GM23338 (cell line): ENCODE measurements at regions not wholly inside any gene's neighbourhood (a gene's known extent, or its start where the extent isn't known, plus 50 kb on each side); places are given as distances from the start of the nearest gene placed in this dataset.

Source experiments
- ATAC-seq: fragments of 200-7000 bp; cut with Tn5 transposase; 3 replicates; pipeline ENCODE4 v1.9.1; 2020
- DNase-seq: peaks from one replicate; pipeline ENCODE4 v3.0.0-alpha.2; 2015; ENCODE audit warnings: low spot score
- H2AFZ ChIP-seq: fragments of 200-600 bp; sonication (generic); 2 replicates; pipeline ENCODE4 v1.8.0; 2016; ENCODE audit warnings: antibody characterized with exemption, mild to moderate bottlenecking, moderate library complexity
- H3F3A ChIP-seq: fragments of 200-600 bp; sonication (generic); replicated peaks from 2 replicates; pipeline ENCODE4 v1.8.0; 2017; ENCODE audit warnings: antibody characterized with exemption, mixed run types, low read depth
- H3K27ac ChIP-seq: fragments of 200-600 bp; sonication (generic); 2 replicates; pipeline ENCODE4 v1.6.1; 2016; ENCODE audit warnings: low read depth
- H3K27me3 ChIP-seq: fragments of 200-600 bp; sonication (generic); 2 replicates; pipeline ENCODE4 v1.8.0; 2016; ENCODE audit warnings: mild to moderate bottlenecking, mixed run types, moderate library complexity; ENCODE audit not compliant: insufficient read depth
- H3K36me3 ChIP-seq: fragments of 200-600 bp; sonication (generic); 2 replicates; pipeline ENCODE4 v1.8.0; 2016; ENCODE audit warnings: mild to moderate bottlenecking; ENCODE audit not compliant: insufficient read depth
- H3K4me1 ChIP-seq: fragments of 200-600 bp; sonication (generic); 2 replicates; pipeline ENCODE4 v1.8.0; 2016; ENCODE audit warnings: mild to moderate bottlenecking, moderate library complexity; ENCODE audit not compliant: insufficient read depth
- H3K4me2 ChIP-seq: fragments of 200-600 bp; sonication (generic); 2 replicates; pipeline ENCODE4 v1.7.1; 2017; ENCODE audit warnings: mixed run types
- H3K4me3 ChIP-seq: fragments of 200-600 bp; sonication (generic); 2 replicates; pipeline ENCODE4 v1.6.1; 2016; ENCODE audit warnings: mixed run types
- H3K79me2 ChIP-seq: fragments of 200-600 bp; sonication (generic); replicated peaks from 2 replicates; pipeline ENCODE4 v1.8.0; 2017; ENCODE audit warnings: mild to moderate bottlenecking; ENCODE audit not compliant: insufficient read depth
- H3K9me2 ChIP-seq: fragments of 200-600 bp; sonication (generic); 2 replicates; pipeline ENCODE4 v1.8.0; 2017; ENCODE audit not compliant: insufficient read depth
- H4K20me1 ChIP-seq: fragments of 200-600 bp; sonication (generic); replicated peaks from 2 replicates; pipeline ENCODE4 v1.8.0; 2017; ENCODE audit warnings: mild to moderate bottlenecking; ENCODE audit not compliant: insufficient read depth
- H3K27ac Mint-ChIP-seq: 2 replicates; pipeline ENCODE4 v1.8.0; 2020; ENCODE audit warnings: inconsistent platforms, mild to moderate bottlenecking, moderate library complexity, mixed read lengths
- H3K27me3 Mint-ChIP-seq: 3 replicates; pipeline ENCODE4 v1.8.0; 2022; ENCODE audit warnings: low read depth, mild to moderate bottlenecking, moderate library complexity, mixed read lengths, inconsistent platforms; ENCODE audit not compliant: insufficient read depth, poor library complexity
- H3K36me3 Mint-ChIP-seq: 3 replicates; pipeline ENCODE4 v1.8.0; 2021; ENCODE audit warnings: low read depth, mild to moderate bottlenecking, inconsistent platforms, moderate library complexity, mixed read lengths
- H3K4me1 Mint-ChIP-seq: 3 replicates; pipeline ENCODE4 v1.8.0; 2020; ENCODE audit warnings: mild to moderate bottlenecking, inconsistent platforms, mixed read lengths
- H3K4me3 Mint-ChIP-seq: 3 replicates; pipeline ENCODE4 v1.8.0; 2021; ENCODE audit warnings: moderate library complexity, mild to moderate bottlenecking, inconsistent platforms, mixed read lengths
- H3K9me3 Mint-ChIP-seq: 3 replicates; pipeline ENCODE4 v1.8.0; 2020; ENCODE audit warnings: moderate library complexity, mild to moderate bottlenecking, inconsistent platforms, mixed read lengths
- CREB1 ChIP-seq: fragments of 250-450 bp; sonication (Bioruptor Pico); IDR thresholded peaks from 2 replicates; pipeline ENCODE4 v1.5.0; 2020; ENCODE audit warnings: low read depth, mild to moderate bottlenecking, moderate library complexity
- CTCF ChIP-seq, 2 experiments: fragments of 200-600 bp in 1 of 2; sonication (generic) in 1 of 2; conservative IDR thresholded peaks; 2 replicates each; pipeline versions ENCODE4 v1.5.1 to v1.6.1; 2016 to 2017; ENCODE audit warnings: antibody characterized with exemption in 2 of 2, low read depth in 2 of 2, mild to moderate bottlenecking in 2 of 2, moderate library complexity in 1 of 2
- ETS1 ChIP-seq: IDR thresholded peaks from 2 replicates; pipeline ENCODE4 v1.6.1; 2016; ENCODE audit warnings: antibody characterized with exemption
- EZH2 ChIP-seq: fragments of 200-600 bp; sonication (generic); IDR thresholded peaks from one replicate; pipeline ENCODE4 v1.8.0; 2017; ENCODE audit warnings: antibody characterized with exemption, mild to moderate bottlenecking, low read depth; ENCODE audit not compliant: unreplicated experiment
- EZH2phosphoT487 ChIP-seq: fragments of 200-600 bp; sonication (generic); IDR thresholded peaks from one replicate; pipeline ENCODE4 v1.8.1; 2018; ENCODE audit warnings: antibody characterized with exemption; ENCODE audit not compliant: unreplicated experiment
- JUNB ChIP-seq: IDR thresholded peaks from one replicate; pipeline ENCODE4 v1.6.1; 2016; ENCODE audit warnings: antibody characterized with exemption; ENCODE audit not compliant: unreplicated experiment
- NANOG ChIP-seq: IDR thresholded peaks from 2 replicates; pipeline ENCODE4 v1.6.1; 2016; ENCODE audit warnings: antibody characterized with exemption, borderline replicate concordance
- POLR2AphosphoS5 ChIP-seq: IDR thresholded peaks from 2 replicates; pipeline ENCODE4 v1.6.1; 2016; ENCODE audit warnings: antibody characterized with exemption, low read depth
- REST ChIP-seq: IDR thresholded peaks from one replicate; pipeline ENCODE4 v1.6.1; 2018; ENCODE audit warnings: antibody characterized with exemption; ENCODE audit not compliant: unreplicated experiment
- STAT1 ChIP-seq: IDR thresholded peaks from one replicate; pipeline ENCODE4 v1.6.1; 2016; ENCODE audit warnings: antibody characterized with exemption; ENCODE audit not compliant: unreplicated experiment
- ZNF114 ChIP-seq: fragments of 250-450 bp; sonication (Bioruptor Pico); IDR thresholded peaks from 2 replicates; pipeline ENCODE4 v1.5.0; 2020; ENCODE audit warnings: mild to moderate bottlenecking, moderate library complexity
- ZNF331 ChIP-seq: fragments of 250-450 bp; sonication (Bioruptor Pico); IDR thresholded peaks from 2 replicates; pipeline ENCODE4 v1.5.0; 2020; ENCODE audit warnings: low read depth, mild to moderate bottlenecking, moderate library complexity

- no peak for TF ChIP-seq REST
- TF ChIP-seq EZH2 = no peak
- no peak for TF ChIP-seq STAT1
- TF ChIP-seq EZH2phosphoT487 = no peak
- TF ChIP-seq ETS1 = no peak
- no peak for TF ChIP-seq POLR2AphosphoS5
- no peak for TF ChIP-seq JUNB
- TF ChIP-seq ZNF114 = no peak
- TF ChIP-seq CREB1 (CRISPR knock-in tag) = no peak
- TF ChIP-seq ZNF331 (CRISPR knock-in tag) = no peak
- no peak for TF ChIP-seq CTCF (conservative IDR thresholded peaks at IDR 0.05; ENCODE audit: low read depth in 2 of 2)
Observed at GRCh38 chr5:39780347-39780746, 355.6 kb upstream of the DAB2 start (continued).

- H3K4me3 Mint-ChIP-seq = no peak overlapping the region
- no peaks in the 10 kb centered on the region for H3K36me3 ChIP-seq
- DNase-seq (no peak), ATAC-seq (no peak)
- H2AFZ ChIP-seq = peak overlapping the region; percentile 1; the same call in 1 of the 2 replicates
- H3K9me3 Mint-ChIP-seq = no peaks in the 10 kb centered on the region; the same call in 2 of the 3 replicates
- no peak overlapping the region for H3K4me2 ChIP-seq
- no peaks in the 10 kb centered on the region for H3K9me2 ChIP-seq
- H3K27ac Mint-ChIP-seq = no peak overlapping the region
- H3K4me1 ChIP-seq = no peaks in the 10 kb centered on the region; the same call in 1 of the 2 replicates
- H3K27ac ChIP-seq = no peak overlapping the region
- H3K27me3 ChIP-seq = no peaks in the 10 kb centered on the region
- H3F3A ChIP-seq = no peaks in the 10 kb centered on the region
- H3K79me2 ChIP-seq = no peaks in the 10 kb centered on the region
- H4K20me1 ChIP-seq = no peaks in the 10 kb centered on the region
- no peak overlapping the region for H3K4me3 ChIP-seq
- H3K4me1 Mint-ChIP-seq = peaks cover 9% of the 10 kb centered on the region; the same call in 2 of the 3 replicates
- H3K36me3 Mint-ChIP-seq = no peaks in the 10 kb centered on the region
- TF ChIP-seq ETS1 (no peak), ZNF331 (CRISPR knock-in tag) (no peak), EZH2 (no peak), CTCF (conservative IDR thresholded peaks at IDR 0.05; ENCODE audit: low read depth in 2 of 2) (no peak), EZH2phosphoT487 (no peak), STAT1 (no peak), JUNB (no peak), NANOG (no peak), POLR2AphosphoS5 (no peak)
- H3K27me3 Mint-ChIP-seq = no peaks in the 10 kb centered on the region
Observed at GRCh38 chr5:39779831-39780230, 355.1 kb upstream of the DAB2 start.
